Thyroid gland (tissue), 4 donors: ENCODE measurements at regions not wholly inside any gene's neighbourhood (a gene's known extent, or its start where the extent isn't known, plus 50 kb on each side); places are given as distances from the start of the nearest gene placed in this dataset.

Experiments used
- POLR2A ChIP-seq, 2 donors: fragments of 450-650 bp; IDR thresholded peaks; one replicate each; pipeline ENCODE4 v1.6.1; 2017; ENCODE audit warnings: antibody characterized with exemption in 2 of 2, mild to moderate bottlenecking in 2 of 2, moderate library complexity in 1 of 2
- TF ChIP-seq, protein P1 (sequence below), 6 experiments: fragments of 200-600 bp in 3 of 6; fragments of 450-650 bp in 3 of 6; sonication (generic) in 3 of 6; IDR thresholded peaks; one replicate each; pipeline ENCODE4 v1.5.1; 2016 to 2019; ENCODE audit warnings: antibody characterized with exemption in 6 of 6, mild to moderate bottlenecking in 2 of 6, inconsistent platforms in 1 of 6, moderate library complexity in 1 of 6

DNA sequence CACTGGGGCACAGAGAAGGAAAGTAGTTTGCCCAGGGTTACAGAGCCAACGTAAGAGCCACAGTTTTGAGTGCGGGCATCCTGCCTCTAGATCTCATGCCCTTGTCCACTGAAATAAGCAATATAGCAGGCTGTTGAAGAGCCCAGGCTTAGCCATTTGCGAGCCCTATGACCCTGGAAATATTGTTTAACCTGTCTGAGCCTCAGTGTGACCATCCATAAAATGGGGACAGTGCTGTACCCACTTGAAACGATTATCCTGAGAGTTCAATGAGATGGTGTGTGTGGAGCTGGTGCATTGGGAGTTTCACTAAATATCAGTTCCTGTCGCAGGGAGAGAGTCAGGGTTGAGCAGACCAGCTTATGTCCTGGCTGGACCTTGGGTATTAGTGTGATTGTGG is 173.1 kb upstream of the KCNG1 start:
- TF ChIP-seq, protein P1, sequence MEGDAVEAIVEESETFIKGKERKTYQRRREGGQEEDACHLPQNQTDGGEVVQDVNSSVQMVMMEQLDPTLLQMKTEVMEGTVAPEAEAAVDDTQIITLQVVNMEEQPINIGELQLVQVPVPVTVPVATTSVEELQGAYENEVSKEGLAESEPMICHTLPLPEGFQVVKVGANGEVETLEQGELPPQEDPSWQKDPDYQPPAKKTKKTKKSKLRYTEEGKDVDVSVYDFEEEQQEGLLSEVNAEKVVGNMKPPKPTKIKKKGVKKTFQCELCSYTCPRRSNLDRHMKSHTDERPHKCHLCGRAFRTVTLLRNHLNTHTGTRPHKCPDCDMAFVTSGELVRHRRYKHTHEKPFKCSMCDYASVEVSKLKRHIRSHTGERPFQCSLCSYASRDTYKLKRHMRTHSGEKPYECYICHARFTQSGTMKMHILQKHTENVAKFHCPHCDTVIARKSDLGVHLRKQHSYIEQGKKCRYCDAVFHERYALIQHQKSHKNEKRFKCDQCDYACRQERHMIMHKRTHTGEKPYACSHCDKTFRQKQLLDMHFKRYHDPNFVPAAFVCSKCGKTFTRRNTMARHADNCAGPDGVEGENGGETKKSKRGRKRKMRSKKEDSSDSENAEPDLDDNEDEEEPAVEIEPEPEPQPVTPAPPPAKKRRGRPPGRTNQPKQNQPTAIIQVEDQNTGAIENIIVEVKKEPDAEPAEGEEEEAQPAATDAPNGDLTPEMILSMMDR (IDR thresholded peaks at IDR 0.05), result no peak
- TF ChIP-seq POLR2A (IDR thresholded peaks at IDR 0.05), result no peak
